Upper lobe of right lung (tissue), 1 donor: ENCODE measurements at regions not wholly inside any gene's neighbourhood (a gene's known extent, or its start where the extent isn't known, plus 50 kb on each side); places are given as distances from the start of the nearest gene placed in this dataset.
"Not testable (repeated sequence)": the region's sequence is repeated elsewhere in the genome, so short reads cannot be mapped to it uniquely, and the experiment has no call there.

Experiments used
- ATAC-seq: fragments of 200-7000 bp; cut with Tn5 transposase; one replicate; pipeline ENCODE4 v1.9.1; 2020; ENCODE audit warnings: mild to moderate bottlenecking, moderate library complexity
- DNase-seq: peaks from one replicate; pipeline ENCODE4 v3.0.0-alpha.2; 2020
- H3K27ac ChIP-seq: fragments of 200-600 bp; one replicate; pipeline ENCODE4 v1.8.0; 2022
- H3K27me3 ChIP-seq: fragments of 200-600 bp; one replicate; pipeline ENCODE4 v1.8.0; 2022; ENCODE audit warnings: mild to moderate bottlenecking
- H3K36me3 ChIP-seq: fragments of 200-600 bp; one replicate; pipeline ENCODE4 v1.8.0; 2022
- H3K4me1 ChIP-seq: fragments of 200-600 bp; one replicate; pipeline ENCODE4 v1.8.0; 2022
- H3K4me3 ChIP-seq: fragments of 200-600 bp; one replicate; pipeline ENCODE4 v1.8.0; 2022; ENCODE audit warnings: mild to moderate bottlenecking
- H3K9me3 ChIP-seq: fragments of 200-600 bp; one replicate; pipeline ENCODE4 v1.8.0; 2022
- intact Hi-C: fragments of 100-400 bp; cut with DNase I; formaldehyde crosslinking; loops from one replicate; pipeline ENCODE4 v1.11.0; 2022
- TF ChIP-seq, protein P1 (sequence below): fragments of 200-600 bp; IDR thresholded peaks from one replicate; pipeline ENCODE4 v1.8.0; 2022; ENCODE audit warnings: antibody characterized with exemption
- donor health status: DM: no; HTN: yes; CAD: no; lungs with severe emphysema.

DNA sequence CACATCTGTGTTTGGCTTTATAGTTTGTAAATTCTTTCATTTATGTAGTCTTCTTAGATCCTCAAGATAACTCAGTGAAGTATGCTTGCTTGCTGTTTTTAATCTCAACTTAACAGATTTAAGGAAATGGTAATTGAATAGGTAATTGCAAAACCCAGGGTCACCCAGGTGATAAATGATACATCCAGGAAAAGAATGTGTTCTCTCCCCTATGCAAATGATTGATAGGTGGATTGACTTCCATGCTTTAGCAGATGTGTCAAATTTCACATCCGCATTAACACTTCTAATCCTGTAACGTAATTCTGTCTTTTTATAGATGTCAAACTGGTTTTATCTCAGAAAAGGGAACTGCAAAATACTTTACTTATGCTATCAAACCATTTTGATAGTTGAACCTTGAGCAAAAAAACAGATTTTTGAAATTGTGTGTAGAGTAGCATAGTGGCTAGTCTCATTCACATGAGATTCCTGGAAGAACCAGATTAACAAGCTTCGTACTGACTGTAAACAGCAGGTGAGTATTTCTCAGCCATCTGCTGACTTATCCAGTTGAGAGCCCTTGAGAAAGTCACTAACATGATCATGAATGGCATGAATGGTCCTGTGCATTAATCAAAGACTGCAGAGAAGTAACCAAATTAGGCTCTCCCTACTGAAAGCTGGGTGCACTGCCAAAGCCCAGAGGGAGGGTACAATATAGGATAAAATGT is 86.7 kb upstream of the PAM start:
- peak; percentile 68 for ATAC-seq
- no peak overlapping the region for H3K4me3 ChIP-seq
- no peaks in the 10 kb centered on the region for H3K27me3 ChIP-seq
- DNase-seq = no peak
- no peaks in the 10 kb centered on the region for H3K36me3 ChIP-seq
- no peaks in the 10 kb centered on the region for H3K9me3 ChIP-seq
- H3K4me1 ChIP-seq = peaks cover 3% of the 10 kb centered on the region
- intact Hi-C loops = no loop called here
- TF ChIP-seq, protein P1, sequence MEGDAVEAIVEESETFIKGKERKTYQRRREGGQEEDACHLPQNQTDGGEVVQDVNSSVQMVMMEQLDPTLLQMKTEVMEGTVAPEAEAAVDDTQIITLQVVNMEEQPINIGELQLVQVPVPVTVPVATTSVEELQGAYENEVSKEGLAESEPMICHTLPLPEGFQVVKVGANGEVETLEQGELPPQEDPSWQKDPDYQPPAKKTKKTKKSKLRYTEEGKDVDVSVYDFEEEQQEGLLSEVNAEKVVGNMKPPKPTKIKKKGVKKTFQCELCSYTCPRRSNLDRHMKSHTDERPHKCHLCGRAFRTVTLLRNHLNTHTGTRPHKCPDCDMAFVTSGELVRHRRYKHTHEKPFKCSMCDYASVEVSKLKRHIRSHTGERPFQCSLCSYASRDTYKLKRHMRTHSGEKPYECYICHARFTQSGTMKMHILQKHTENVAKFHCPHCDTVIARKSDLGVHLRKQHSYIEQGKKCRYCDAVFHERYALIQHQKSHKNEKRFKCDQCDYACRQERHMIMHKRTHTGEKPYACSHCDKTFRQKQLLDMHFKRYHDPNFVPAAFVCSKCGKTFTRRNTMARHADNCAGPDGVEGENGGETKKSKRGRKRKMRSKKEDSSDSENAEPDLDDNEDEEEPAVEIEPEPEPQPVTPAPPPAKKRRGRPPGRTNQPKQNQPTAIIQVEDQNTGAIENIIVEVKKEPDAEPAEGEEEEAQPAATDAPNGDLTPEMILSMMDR = no peak
- no peak overlapping the region for H3K27ac ChIP-seq

DNA sequence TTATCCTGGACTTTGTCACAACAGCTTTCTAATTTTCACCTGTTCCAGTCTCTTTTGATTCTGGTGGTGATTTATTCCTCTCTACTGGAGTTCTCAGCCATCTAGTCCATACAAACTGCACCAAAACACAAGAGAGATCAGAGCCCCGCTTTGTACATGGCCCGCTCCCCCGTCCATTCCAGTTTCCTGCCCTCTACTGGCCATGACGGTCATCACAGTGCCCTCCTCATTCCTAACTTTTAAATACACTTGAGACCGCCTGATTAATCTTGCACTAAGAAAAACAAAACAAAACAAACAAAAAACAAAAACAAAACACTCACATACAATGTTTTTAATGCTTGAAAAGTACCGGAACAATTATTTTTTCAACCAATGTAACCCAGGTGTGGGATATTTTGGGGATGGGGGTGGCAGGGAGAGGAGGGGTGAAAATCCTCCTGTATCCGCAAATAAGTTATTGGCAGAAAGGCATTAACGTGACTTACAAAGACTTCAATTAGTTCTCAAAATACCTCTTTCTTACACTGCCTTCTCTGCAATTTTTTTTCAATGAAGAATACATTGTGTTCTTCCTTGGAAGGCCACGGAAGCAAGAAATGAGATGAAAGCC is 84.8 kb upstream of the PAM start:
- Histone ChIP-seq H3K27me3 (no peaks in the 10 kb centered on the region), H3K36me3 (no peaks in the 10 kb centered on the region), H3K4me1 (no peaks in the 10 kb centered on the region), H3K4me3 (no peak overlapping the region), H3K9me3 (no peaks in the 10 kb centered on the region), H3K27ac (no peak overlapping the region)
- no peak for DNase-seq
- intact Hi-C loops = no loop called here
- TF ChIP-seq, protein P1 = peak; percentile 42
- ATAC-seq = peak; percentile 55

DNA sequence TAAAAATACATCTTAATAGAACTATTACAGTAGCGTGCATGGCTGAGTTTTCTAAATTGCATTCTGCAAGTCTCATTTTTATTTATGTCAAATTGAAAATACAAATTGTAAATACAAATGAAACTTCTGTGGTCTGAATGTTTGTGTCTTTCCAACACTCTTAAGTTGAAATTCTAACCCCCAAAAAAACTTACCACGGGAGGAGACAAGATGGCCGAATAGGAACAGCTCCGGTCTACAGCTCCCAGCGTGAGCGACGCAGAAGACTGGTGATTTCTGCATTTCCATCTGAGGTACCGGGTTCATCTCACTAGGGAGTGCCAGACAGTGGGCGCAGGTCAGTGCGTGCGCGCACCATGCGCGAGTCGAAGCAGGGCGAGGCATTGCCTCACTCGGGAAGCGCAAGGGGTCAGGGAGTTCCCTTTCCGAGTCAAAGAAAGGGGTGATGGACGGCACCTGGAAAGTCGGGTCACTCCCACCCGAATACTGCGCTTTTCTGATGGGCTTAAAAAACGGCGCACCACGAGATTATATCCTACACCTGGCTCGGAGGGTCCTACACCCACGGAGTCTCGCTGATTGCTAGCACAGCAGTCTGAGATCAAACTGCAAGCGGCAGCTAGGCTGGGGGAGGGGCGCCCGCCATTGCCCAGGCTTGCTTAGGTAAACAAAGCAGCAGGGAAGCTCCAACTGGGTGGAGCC is 83.9 kb upstream of the PAM start:
- ATAC-seq, H3K9me3 ChIP-seq, DNase-seq, H3K4me1 ChIP-seq, H3K36me3 ChIP-seq, intact Hi-C loops, H3K4me3 ChIP-seq, H3K27ac ChIP-seq, H3K27me3 ChIP-seq: not testable (repeated sequence)

DNA sequence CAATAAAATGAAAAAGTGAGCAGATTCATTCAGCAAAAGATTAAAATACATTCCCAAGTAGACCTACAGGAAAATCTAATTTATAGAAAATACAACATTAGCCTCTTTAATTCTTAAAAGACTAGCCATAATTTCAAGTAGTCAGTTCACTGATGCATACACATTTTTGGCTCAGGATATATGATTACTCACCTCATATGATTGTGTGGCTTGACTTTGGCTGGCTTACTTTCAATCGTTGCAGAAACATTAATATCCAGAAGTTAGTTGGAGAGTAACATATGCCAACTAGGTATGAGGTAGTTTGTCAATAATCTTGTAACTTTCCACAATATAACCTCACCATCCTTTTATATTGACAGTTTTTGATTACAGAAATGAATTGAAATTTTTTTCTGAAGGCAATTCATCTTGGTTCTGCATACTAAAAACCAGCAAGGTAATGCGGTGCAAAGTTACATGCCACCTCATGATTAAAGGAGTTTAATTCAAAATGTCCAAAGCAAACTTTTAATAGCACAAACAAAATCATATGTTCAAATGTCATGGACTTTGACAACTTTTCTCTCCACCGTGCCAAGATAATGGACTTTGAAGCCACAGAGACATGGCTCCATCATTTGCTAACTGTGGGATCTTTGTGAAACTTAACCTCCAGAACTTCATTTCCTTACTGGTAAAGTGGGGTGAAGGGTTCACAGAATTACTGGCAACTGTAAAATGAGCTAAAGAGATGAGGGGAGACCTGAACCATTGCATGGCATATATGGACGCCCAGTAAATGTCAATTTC is 76.6 kb upstream of the PAM start:
- TF ChIP-seq, protein P1 = no peak
- Histone ChIP-seq H3K4me3 (no peak overlapping the region), H3K4me1 (no peaks in the 10 kb centered on the region), H3K36me3 (no peaks in the 10 kb centered on the region), H3K9me3 (no peaks in the 10 kb centered on the region), H3K27ac (no peak overlapping the region), H3K27me3 (no peaks in the 10 kb centered on the region)
- intact Hi-C loops = no loop called here
- ATAC-seq (no peak), DNase-seq (no peak)

DNA sequence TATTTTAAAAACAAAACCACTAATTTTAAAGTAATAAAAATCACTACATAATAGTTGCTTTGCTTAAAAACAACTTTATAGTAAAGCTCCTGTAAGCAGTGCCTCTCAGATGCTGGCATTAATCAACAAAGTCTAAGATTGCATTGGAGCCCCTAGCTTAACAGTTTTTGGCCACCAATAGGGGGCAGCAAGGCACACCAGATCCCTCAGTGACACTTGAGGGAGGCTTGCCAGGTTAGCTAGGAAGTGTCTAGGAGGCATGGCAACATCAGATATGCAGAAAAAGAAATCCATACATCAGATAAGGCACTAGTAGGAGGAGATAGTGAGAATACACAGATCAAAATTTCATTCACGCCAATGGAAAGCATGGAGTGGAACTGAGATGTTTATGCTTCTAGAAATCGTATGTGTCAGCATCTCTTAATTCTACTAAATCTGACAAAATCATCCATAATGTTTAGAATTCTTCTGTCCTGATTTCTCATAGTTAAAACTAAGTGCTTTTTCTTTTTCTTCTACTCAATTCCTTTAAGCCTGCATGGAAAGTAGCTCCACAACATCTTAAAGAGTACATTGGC is 73.6 kb upstream of the PAM start:
- peak; percentile 67 for DNase-seq
- no peaks in the 10 kb centered on the region for H3K9me3 ChIP-seq
- H3K27me3 ChIP-seq = no peaks in the 10 kb centered on the region
- no peak overlapping the region for H3K27ac ChIP-seq
- H3K4me1 ChIP-seq = no peaks in the 10 kb centered on the region
- ATAC-seq = peak; percentile 96
- no peaks in the 10 kb centered on the region for H3K36me3 ChIP-seq
- intact Hi-C loops = no loop called here
- TF ChIP-seq, protein P1 = peak; percentile 87
- H3K4me3 ChIP-seq = no peak overlapping the region
